GM19455 (cell line): ENCODE measurements at regions not wholly inside any gene's neighbourhood (a gene's known extent, or its start where the extent isn't known, plus 50 kb on each side); places are given as distances from the start of the nearest gene placed in this dataset.

ENCODE experiments used
- ATAC-seq: cut with Tn5 transposase; IDR thresholded peaks from one replicate; pipeline ENCODE4 v1.9.1; 2021; ENCODE audit not compliant: unreplicated experiment

GRCh38 chr10:88195841-88196240 is 332.4 kb downstream of the PTEN start:
- no peak for ATAC-seq

- ATAC-seq, result no peak
Observed at GRCh38 chr10:88196291-88196690, 332.9 kb downstream of the PTEN start.

- no peak for ATAC-seq
Observed at GRCh38 chr10:88198023-88198422, 334.6 kb downstream of the PTEN start.

GRCh38 chr10:88200312-88201032 is 337.0 kb downstream of the PTEN start:
- ATAC-seq, result no peak

GRCh38 chr10:88205842-88206446 is 342.5 kb downstream of the PTEN start:
- no peak for ATAC-seq

GRCh38 chr10:88207121-88207546 is 343.7 kb downstream of the PTEN start:
- ATAC-seq, result no peak

GRCh38 chr10:88209231-88209630 is 345.8 kb downstream of the PTEN start:
- no peak for ATAC-seq

- no peak for ATAC-seq
Observed at GRCh38 chr10:88209837-88210561, 346.6 kb downstream of the PTEN start.

GRCh38 chr10:88211230-88211629 is 347.8 kb downstream of the PTEN start:
- no peak for ATAC-seq

GRCh38 chr10:88212069-88212468 is 348.6 kb downstream of the PTEN start:
- ATAC-seq, result no peak

GRCh38 chr10:88213065-88213605 is 349.7 kb downstream of the PTEN start:
- ATAC-seq, result no peak

GRCh38 chr10:88216976-88217375 is 353.6 kb downstream of the PTEN start:
- no peak for ATAC-seq

- ATAC-seq, result no peak
Observed at GRCh38 chr10:88218362-88218761, 354.9 kb downstream of the PTEN start.

GRCh38 chr10:88219753-88220152 is 356.3 kb downstream of the PTEN start:
- no peak for ATAC-seq

- no peak for ATAC-seq
Observed at GRCh38 chr10:88221010-88221973, 357.9 kb downstream of the PTEN start.

GRCh38 chr10:88222881-88223280 is 359.5 kb downstream of the PTEN start:
- ATAC-seq, result no peak
